ENCODE measurements at regions not wholly inside any gene's neighbourhood (a gene's known extent, or its start where the extent isn't known, plus 50 kb on each side); places are given as distances from the start of the nearest gene placed in this dataset.

- Histone ChIP-seq H3K27me3 (ENCODE audit: control insufficient read depth, insufficient read depth, low read length) (no peaks in the 10 kb centered on the region), H3K9me3 (ENCODE audit: control insufficient read depth, insufficient read depth, low read length) (no peaks in the 10 kb centered on the region), H3K27ac (ENCODE audit: low read depth, low read length) (no peak overlapping the region), H3K4me3 (ENCODE audit: low read depth, low read length) (no peak overlapping the region)
- no peak for DNase-seq (ENCODE audit: low read depth, low spot score)
- ChIA-PET POLR2A (no interaction called here), CTCF (no interaction called here)
- TF ChIP-seq, protein P1, sequence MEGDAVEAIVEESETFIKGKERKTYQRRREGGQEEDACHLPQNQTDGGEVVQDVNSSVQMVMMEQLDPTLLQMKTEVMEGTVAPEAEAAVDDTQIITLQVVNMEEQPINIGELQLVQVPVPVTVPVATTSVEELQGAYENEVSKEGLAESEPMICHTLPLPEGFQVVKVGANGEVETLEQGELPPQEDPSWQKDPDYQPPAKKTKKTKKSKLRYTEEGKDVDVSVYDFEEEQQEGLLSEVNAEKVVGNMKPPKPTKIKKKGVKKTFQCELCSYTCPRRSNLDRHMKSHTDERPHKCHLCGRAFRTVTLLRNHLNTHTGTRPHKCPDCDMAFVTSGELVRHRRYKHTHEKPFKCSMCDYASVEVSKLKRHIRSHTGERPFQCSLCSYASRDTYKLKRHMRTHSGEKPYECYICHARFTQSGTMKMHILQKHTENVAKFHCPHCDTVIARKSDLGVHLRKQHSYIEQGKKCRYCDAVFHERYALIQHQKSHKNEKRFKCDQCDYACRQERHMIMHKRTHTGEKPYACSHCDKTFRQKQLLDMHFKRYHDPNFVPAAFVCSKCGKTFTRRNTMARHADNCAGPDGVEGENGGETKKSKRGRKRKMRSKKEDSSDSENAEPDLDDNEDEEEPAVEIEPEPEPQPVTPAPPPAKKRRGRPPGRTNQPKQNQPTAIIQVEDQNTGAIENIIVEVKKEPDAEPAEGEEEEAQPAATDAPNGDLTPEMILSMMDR (IDR thresholded peaks at IDR 0.05; ENCODE audit: low read depth, low read length), result no peak
Measured at GRCh38 chr16:80437707-80438106, 103.1 kb upstream of the DYNLRB2 start.

GRCh38 chr16:80436510-80436909, 104.3 kb upstream of the DYNLRB2 start:
- Histone ChIP-seq H3K4me3 (ENCODE audit: low read depth, low read length) (no peak overlapping the region), H3K9me3 (ENCODE audit: control insufficient read depth, insufficient read depth, low read length) (no peaks in the 10 kb centered on the region), H3K27me3 (ENCODE audit: control insufficient read depth, insufficient read depth, low read length) (no peaks in the 10 kb centered on the region), H3K27ac (ENCODE audit: low read depth, low read length) (no peak overlapping the region)
- POLR2A ChIA-PET, result no interaction called here
- DNase-seq (ENCODE audit: low read depth, low spot score), result no peak
- TF ChIP-seq, protein P1 (IDR thresholded peaks at IDR 0.05; ENCODE audit: low read depth, low read length), result no peak
- CTCF ChIA-PET, result no interaction called here

DNA sequence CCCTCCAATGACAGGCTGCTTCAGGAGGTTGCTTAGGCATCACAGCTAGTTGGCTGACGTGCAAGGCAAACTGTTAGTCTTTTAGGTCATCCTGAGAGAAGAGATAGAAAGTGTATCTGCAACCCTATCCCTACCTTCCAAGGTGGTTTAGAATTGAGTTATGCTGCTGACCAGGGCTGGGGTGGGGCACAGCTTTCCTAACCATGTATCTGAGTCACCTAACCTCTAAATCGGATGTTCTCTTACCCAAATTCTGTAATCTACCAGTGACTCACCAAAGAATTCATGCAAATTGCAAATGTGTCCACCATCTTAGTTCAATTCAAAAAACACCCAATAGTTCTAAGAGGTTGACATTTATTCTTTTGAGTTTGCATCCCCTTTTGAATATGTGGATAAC, 107.2 kb upstream of the DYNLRB2 start:
- Histone ChIP-seq H3K9me3 (ENCODE audit: control insufficient read depth, insufficient read depth, low read length) (no peaks in the 10 kb centered on the region), H3K4me3 (ENCODE audit: low read depth, low read length) (no peak overlapping the region), H3K27me3 (ENCODE audit: control insufficient read depth, insufficient read depth, low read length) (no peaks in the 10 kb centered on the region), H3K27ac (ENCODE audit: low read depth, low read length) (no peak overlapping the region)
- TF ChIP-seq, protein P1 (IDR thresholded peaks at IDR 0.05; ENCODE audit: low read depth, low read length), result no peak
- DNase-seq (ENCODE audit: low read depth, low spot score), result no peak
- ChIA-PET CTCF (no interaction called here), POLR2A (no interaction called here)

DNA sequence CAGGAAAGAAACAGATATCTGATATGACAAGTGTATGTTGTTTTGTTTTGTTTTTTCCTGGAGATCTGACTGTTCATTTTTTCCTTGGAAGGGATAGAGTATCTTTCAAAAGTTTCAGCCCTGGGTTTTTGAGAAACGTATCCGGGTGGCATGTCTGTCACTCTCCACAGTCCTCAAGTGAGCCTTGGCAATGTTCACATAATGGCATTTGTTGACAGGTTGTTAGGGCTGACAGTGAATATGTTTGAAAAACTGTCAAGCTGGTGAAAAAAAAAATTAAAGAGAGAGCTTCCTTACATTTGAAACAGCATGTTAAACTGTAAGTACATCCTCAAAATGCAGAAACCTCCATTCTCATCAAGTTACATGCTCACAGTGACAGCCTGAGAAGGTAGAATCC, 113.0 kb upstream of the DYNLRB2 start:
- POLR2A ChIA-PET, result interaction anchor here (0.6 kb wide), 1 partner anchor 369 kb away, joined by 5 read pairs; no protein-coding TSS in a partner anchor
- no peak for DNase-seq (ENCODE audit: low read depth, low spot score)

DNA sequence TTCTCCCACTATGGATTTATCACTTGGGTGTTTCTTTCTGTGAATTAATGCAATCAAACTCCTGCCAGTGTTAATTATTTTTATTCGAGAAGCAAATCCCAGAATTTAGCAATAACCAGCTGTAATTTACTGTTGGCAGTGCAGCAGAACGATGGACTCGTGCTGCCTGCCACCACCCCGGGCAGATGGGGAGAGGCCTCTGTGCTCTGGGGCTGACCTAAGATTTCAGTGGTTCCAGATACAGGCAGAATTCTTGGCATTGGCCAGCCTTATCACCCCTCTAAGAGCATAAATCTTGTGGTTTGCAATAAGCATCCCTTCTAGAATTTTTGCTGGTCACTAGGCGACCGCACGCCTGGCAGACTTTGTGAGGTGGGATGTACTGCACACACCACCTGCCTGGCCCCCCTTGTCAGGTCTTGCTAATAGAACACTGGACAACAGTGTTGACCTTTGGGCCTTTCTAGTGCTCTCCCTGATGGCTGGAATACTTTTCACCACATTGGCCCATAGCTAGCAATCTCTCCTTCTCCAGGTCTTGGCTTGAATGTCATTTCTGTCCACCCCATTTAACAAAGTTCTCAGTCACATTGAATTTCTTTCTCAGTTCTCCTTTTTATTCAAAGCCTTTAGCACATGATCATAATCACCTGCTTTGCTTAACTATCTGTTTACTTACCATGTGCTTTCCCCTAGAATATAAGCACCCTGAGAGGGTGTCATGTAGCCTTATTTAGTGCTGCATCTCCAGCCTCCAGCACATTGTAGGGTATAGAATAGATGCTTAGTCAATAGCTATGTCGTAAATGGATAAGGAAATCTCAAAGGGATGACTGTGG, 122.1 kb upstream of the DYNLRB2 start:
- no peak overlapping the region for H3K27ac ChIP-seq (ENCODE audit: low read depth, low read length)
- ChIA-PET CTCF (no interaction called here), POLR2A (no interaction called here)
- H3K9me3 ChIP-seq (ENCODE audit: control insufficient read depth, insufficient read depth, low read length), result no peaks in the 10 kb centered on the region
- H3K4me3 ChIP-seq (ENCODE audit: low read depth, low read length), result no peak overlapping the region
- TF ChIP-seq, protein P1 (IDR thresholded peaks at IDR 0.05; ENCODE audit: low read depth, low read length), result no peak
- no peak for DNase-seq (ENCODE audit: low read depth, low spot score)
- H3K27me3 ChIP-seq (ENCODE audit: control insufficient read depth, insufficient read depth, low read length), result no peaks in the 10 kb centered on the region

More for the DNA sequence above, 113.0 kb upstream of the DYNLRB2 start:
- CTCF ChIA-PET, result no interaction called here
- no peaks in the 10 kb centered on the region for H3K27me3 ChIP-seq (ENCODE audit: control insufficient read depth, insufficient read depth, low read length)
- H3K4me3 ChIP-seq (ENCODE audit: low read depth, low read length), result no peak overlapping the region
- TF ChIP-seq, protein P1 (IDR thresholded peaks at IDR 0.05; ENCODE audit: low read depth, low read length), result no peak
- no peak overlapping the region for H3K27ac ChIP-seq (ENCODE audit: low read depth, low read length)
- H3K9me3 ChIP-seq (ENCODE audit: control insufficient read depth, insufficient read depth, low read length), result no peaks in the 10 kb centered on the region
